ENCODE measurements at regions not wholly inside any gene's neighbourhood (a gene's known extent, or its start where the extent isn't known, plus 50 kb on each side); places are given as distances from the start of the nearest gene placed in this dataset.

- Histone ChIP-seq H3K4me3 (ENCODE audit: low read depth in 1 of 3, low read length in 3 of 3) (no peak overlapping the region), H3K36me3 (ENCODE audit: control insufficient read depth in 3 of 3, insufficient read depth in 2 of 3, low read depth in 1 of 3, low read length in 3 of 3) (no peaks in the 10 kb centered on the region), H3K27ac (ENCODE audit: low read depth in 1 of 3, low read length in 2 of 3) (no peak overlapping the region), H3K9me3 (ENCODE audit: control insufficient read depth in 2 of 2, insufficient read depth in 1 of 2, low read depth in 1 of 2, low read length in 1 of 2) (no peaks in the 10 kb centered on the region), H3K4me1 (ENCODE audit: control insufficient read depth in 3 of 3, insufficient read depth in 2 of 3, low read depth in 1 of 3, low read length in 2 of 3) (no peaks in the 10 kb centered on the region), H3K27me3 (ENCODE audit: control insufficient read depth in 3 of 3, insufficient read depth in 3 of 3, low read length in 3 of 3) (no peaks in the 10 kb centered on the region)
- WGBS, 3 donors, result 95 to 99% (median 96%) methylated on average over 2 of the region's 2 CpGs
- FAIRE-seq (peak; percentile 44), DNase-seq (no peak)
These were observed 768.5 kb downstream of the TRIB2 start for GRCh38 chr2:13485256-13485655.

GRCh38 chr2:13488965-13489364 is 772.2 kb downstream of the TRIB2 start:
- Histone ChIP-seq H3K27me3 (ENCODE audit: control insufficient read depth in 3 of 3, insufficient read depth in 3 of 3, low read length in 3 of 3) (no peaks in the 10 kb centered on the region), H3K36me3 (ENCODE audit: control insufficient read depth in 3 of 3, insufficient read depth in 2 of 3, low read depth in 1 of 3, low read length in 3 of 3) (no peaks in the 10 kb centered on the region), H3K4me1 (ENCODE audit: control insufficient read depth in 3 of 3, insufficient read depth in 2 of 3, low read depth in 1 of 3, low read length in 2 of 3) (no peaks in the 10 kb centered on the region), H3K9me3 (ENCODE audit: control insufficient read depth in 2 of 2, insufficient read depth in 1 of 2, low read depth in 1 of 2, low read length in 1 of 2) (no peaks in the 10 kb centered on the region), H3K4me3 (ENCODE audit: low read depth in 1 of 3, low read length in 3 of 3) (no peak overlapping the region), H3K27ac (ENCODE audit: low read depth in 1 of 3, low read length in 2 of 3) (no peak overlapping the region)
- no peak for FAIRE-seq
- no peak for DNase-seq
- WGBS, 3 donors, result 87 to 93% (median 90%) methylated on average over 1 of the region's 1 CpG

GRCh38 chr2:13492262-13492661 is 775.5 kb downstream of the TRIB2 start:
- 75 to 92% (median 89%) methylated on average over 1 of the region's 1 CpG for WGBS, 3 donors
- H3K4me3 ChIP-seq (ENCODE audit: low read depth in 1 of 3, low read length in 3 of 3), result no peak overlapping the region
- H3K36me3 ChIP-seq (ENCODE audit: control insufficient read depth in 3 of 3, insufficient read depth in 2 of 3, low read depth in 1 of 3, low read length in 3 of 3), result no peaks in the 10 kb centered on the region
- H3K4me1 ChIP-seq (ENCODE audit: control insufficient read depth in 3 of 3, insufficient read depth in 2 of 3, low read depth in 1 of 3, low read length in 2 of 3), result no peaks in the 10 kb centered on the region
- no peak for FAIRE-seq
- H3K9me3 ChIP-seq (ENCODE audit: control insufficient read depth in 2 of 2, insufficient read depth in 1 of 2, low read depth in 1 of 2, low read length in 1 of 2), result no peaks in the 10 kb centered on the region
- no peak overlapping the region for H3K27ac ChIP-seq (ENCODE audit: low read depth in 1 of 3, low read length in 2 of 3)
- no peak for DNase-seq
- H3K27me3 ChIP-seq (ENCODE audit: control insufficient read depth in 3 of 3, insufficient read depth in 3 of 3, low read length in 3 of 3), result no peaks in the 10 kb centered on the region

GRCh38 chr2:13495051-13495450 is 778.3 kb downstream of the TRIB2 start:
- no peaks in the 10 kb centered on the region for H3K4me1 ChIP-seq (ENCODE audit: control insufficient read depth in 3 of 3, insufficient read depth in 2 of 3, low read depth in 1 of 3, low read length in 2 of 3)
- H3K27me3 ChIP-seq (ENCODE audit: control insufficient read depth in 3 of 3, insufficient read depth in 3 of 3, low read length in 3 of 3), result no peaks in the 10 kb centered on the region
- WGBS, 3 donors, result 74 to 83% (median 77%) methylated on average over 2 of the region's 2 CpGs
- H3K4me3 ChIP-seq (ENCODE audit: low read depth in 1 of 3, low read length in 3 of 3), result no peak overlapping the region
- H3K27ac ChIP-seq (ENCODE audit: low read depth in 1 of 3, low read length in 2 of 3), result no peak overlapping the region
- no peak for FAIRE-seq
- DNase-seq, result no peak
- no peaks in the 10 kb centered on the region for H3K9me3 ChIP-seq (ENCODE audit: control insufficient read depth in 2 of 2, insufficient read depth in 1 of 2, low read depth in 1 of 2, low read length in 1 of 2)
- H3K36me3 ChIP-seq (ENCODE audit: control insufficient read depth in 3 of 3, insufficient read depth in 2 of 3, low read depth in 1 of 3, low read length in 3 of 3), result no peaks in the 10 kb centered on the region

- Histone ChIP-seq H3K4me3 (ENCODE audit: low read depth in 1 of 3, low read length in 3 of 3) (no peak overlapping the region), H3K9me3 (ENCODE audit: control insufficient read depth in 2 of 2, insufficient read depth in 1 of 2, low read depth in 1 of 2, low read length in 1 of 2) (no peaks in the 10 kb centered on the region), H3K4me1 (ENCODE audit: control insufficient read depth in 3 of 3, insufficient read depth in 2 of 3, low read depth in 1 of 3, low read length in 2 of 3) (no peaks in the 10 kb centered on the region), H3K27ac (ENCODE audit: low read depth in 1 of 3, low read length in 2 of 3) (no peak overlapping the region), H3K27me3 (ENCODE audit: control insufficient read depth in 3 of 3, insufficient read depth in 3 of 3, low read length in 3 of 3) (no peaks in the 10 kb centered on the region), H3K36me3 (ENCODE audit: control insufficient read depth in 3 of 3, insufficient read depth in 2 of 3, low read depth in 1 of 3, low read length in 3 of 3) (no peaks in the 10 kb centered on the region)
- WGBS, 3 donors, result 81 to 82% (median 82%) methylated on average over 1 of the region's 1 CpG
- FAIRE-seq, result no peak
- DNase-seq, result no peak
These were observed 788.1 kb downstream of the TRIB2 start for GRCh38 chr2:13504808-13505207.

- Histone ChIP-seq H3K27me3 (ENCODE audit: control insufficient read depth in 3 of 3, insufficient read depth in 3 of 3, low read length in 3 of 3) (no peaks in the 10 kb centered on the region), H3K27ac (ENCODE audit: low read depth in 1 of 3, low read length in 2 of 3) (no peak overlapping the region), H3K9me3 (ENCODE audit: control insufficient read depth in 2 of 2, insufficient read depth in 1 of 2, low read depth in 1 of 2, low read length in 1 of 2) (no peaks in the 10 kb centered on the region), H3K4me1 (ENCODE audit: control insufficient read depth in 3 of 3, insufficient read depth in 2 of 3, low read depth in 1 of 3, low read length in 2 of 3) (no peaks in the 10 kb centered on the region), H3K36me3 (ENCODE audit: control insufficient read depth in 3 of 3, insufficient read depth in 2 of 3, low read depth in 1 of 3, low read length in 3 of 3) (no peaks in the 10 kb centered on the region), H3K4me3 (ENCODE audit: low read depth in 1 of 3, low read length in 3 of 3) (no peak overlapping the region)
- WGBS, 3 donors, result 79 to 84% (median 80%) methylated on average over 1 of the region's 1 CpG
- FAIRE-seq (no peak), DNase-seq (no peak)
These were observed 791.9 kb downstream of the TRIB2 start for GRCh38 chr2:13508671-13509070.

GRCh38 chr2:13515254-13515653 is 798.5 kb downstream of the TRIB2 start:
- Histone ChIP-seq H3K4me1 (ENCODE audit: control insufficient read depth in 3 of 3, insufficient read depth in 2 of 3, low read depth in 1 of 3, low read length in 2 of 3) (no peaks in the 10 kb centered on the region), H3K27ac (ENCODE audit: low read depth in 1 of 3, low read length in 2 of 3) (no peak overlapping the region), H3K4me3 (ENCODE audit: low read depth in 1 of 3, low read length in 3 of 3) (no peak overlapping the region), H3K27me3 (ENCODE audit: control insufficient read depth in 3 of 3, insufficient read depth in 3 of 3, low read length in 3 of 3) (no peaks in the 10 kb centered on the region), H3K36me3 (ENCODE audit: control insufficient read depth in 3 of 3, insufficient read depth in 2 of 3, low read depth in 1 of 3, low read length in 3 of 3) (no peaks in the 10 kb centered on the region), H3K9me3 (ENCODE audit: control insufficient read depth in 2 of 2, insufficient read depth in 1 of 2, low read depth in 1 of 2, low read length in 1 of 2) (no peaks in the 10 kb centered on the region)
- WGBS, 3 donors, result 76 to 81% (median 78%) methylated on average over 3 of the region's 3 CpGs
- DNase-seq (no peak), FAIRE-seq (no peak)

DNA sequence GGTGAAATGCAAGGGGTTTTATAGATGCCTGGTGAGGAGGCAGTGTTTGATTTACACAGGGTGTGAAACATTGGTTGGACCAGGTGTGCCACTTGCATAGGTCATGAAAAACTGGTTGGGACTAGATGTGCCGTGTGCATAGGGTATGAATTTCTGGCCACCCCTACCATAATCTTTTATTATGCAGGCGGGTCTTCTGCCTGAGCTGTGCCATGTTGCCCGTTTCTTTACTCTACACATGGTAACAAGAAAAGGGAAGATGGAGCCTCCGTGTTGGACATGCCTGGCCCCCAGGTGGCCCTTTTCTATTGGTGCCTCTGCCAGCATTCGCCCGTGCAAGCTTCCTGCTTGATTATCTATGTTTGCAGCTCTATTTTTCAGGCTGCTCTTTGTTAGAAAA is 805.4 kb downstream of the TRIB2 start:
- no peak overlapping the region for H3K4me3 ChIP-seq (ENCODE audit: low read depth in 1 of 3, low read length in 3 of 3)
- H3K27ac ChIP-seq (ENCODE audit: low read depth in 1 of 3, low read length in 2 of 3), result peak overlapping the region in 1 of 3 donors; percentile 83

More for the DNA sequence above, 805.4 kb downstream of the TRIB2 start:
- Histone ChIP-seq H3K4me1 (ENCODE audit: control insufficient read depth in 3 of 3, insufficient read depth in 2 of 3, low read depth in 1 of 3, low read length in 2 of 3) (peaks cover 0 to 10% (median 0%) of the 10 kb centered on the region in 3 donors), H3K36me3 (ENCODE audit: control insufficient read depth in 3 of 3, insufficient read depth in 2 of 3, low read depth in 1 of 3, low read length in 3 of 3) (no peaks in the 10 kb centered on the region), H3K9me3 (ENCODE audit: control insufficient read depth in 2 of 2, insufficient read depth in 1 of 2, low read depth in 1 of 2, low read length in 1 of 2) (no peaks in the 10 kb centered on the region), H3K27me3 (ENCODE audit: control insufficient read depth in 3 of 3, insufficient read depth in 3 of 3, low read length in 3 of 3) (no peaks in the 10 kb centered on the region)
- WGBS, 3 donors, result 83 to 86% (median 84%) methylated on average over 6 of the region's 6 CpGs
- no peak for DNase-seq
- no peak for FAIRE-seq
